Astrocyte of the cerebellum (primary cell): ENCODE measurements at regions not wholly inside any gene's neighbourhood (a gene's known extent, or its start where the extent isn't known, plus 50 kb on each side); places are given as distances from the start of the nearest gene placed in this dataset.

Source experiments
- DNase-seq: peaks from one replicate; pipeline ENCODE4 v3.0.0-alpha.2; 2011; ENCODE audit warnings: low read depth
- H3K4me3 ChIP-seq: 2 replicates; pipeline ENCODE4 v1.5.1; 2011; ENCODE audit warnings: mild to moderate bottlenecking, low read depth, low read length, moderate library complexity
- in situ Hi-C: cut with HindIII; loops from 2 replicates; pipeline ENCODE4 v1.10.0; 2017; ENCODE audit warnings: low sequenced_read_pairs
- TF ChIP-seq, protein P1 (sequence below): IDR thresholded peaks from 2 replicates; pipeline ENCODE4 v1.5.1; 2012; ENCODE audit warnings: low read length, low read depth, moderate library complexity, mild to moderate bottlenecking; ENCODE audit errors: missing control alignments

DNA sequence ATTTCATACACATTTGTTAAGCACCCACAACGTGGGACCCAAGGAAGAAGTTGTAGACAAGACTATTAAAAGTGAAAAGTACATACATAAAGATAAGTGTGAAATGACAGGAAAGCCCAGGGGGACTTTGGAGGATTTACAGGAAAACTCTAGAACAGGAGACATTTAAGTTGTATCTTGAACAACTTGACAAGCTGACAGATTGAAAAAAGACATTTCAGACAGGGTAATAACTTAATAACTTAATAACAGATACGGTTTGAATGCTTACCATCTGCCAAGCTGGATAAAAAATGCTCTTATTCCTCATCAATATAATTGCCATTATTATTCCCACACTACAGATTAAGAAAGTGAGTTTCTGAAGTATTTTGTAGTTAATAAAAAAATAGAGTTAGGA, 229.7 kb upstream of the SYT10 start:
- in situ Hi-C loops: no loop called here
- no peak for DNase-seq
- TF ChIP-seq, protein P1, sequence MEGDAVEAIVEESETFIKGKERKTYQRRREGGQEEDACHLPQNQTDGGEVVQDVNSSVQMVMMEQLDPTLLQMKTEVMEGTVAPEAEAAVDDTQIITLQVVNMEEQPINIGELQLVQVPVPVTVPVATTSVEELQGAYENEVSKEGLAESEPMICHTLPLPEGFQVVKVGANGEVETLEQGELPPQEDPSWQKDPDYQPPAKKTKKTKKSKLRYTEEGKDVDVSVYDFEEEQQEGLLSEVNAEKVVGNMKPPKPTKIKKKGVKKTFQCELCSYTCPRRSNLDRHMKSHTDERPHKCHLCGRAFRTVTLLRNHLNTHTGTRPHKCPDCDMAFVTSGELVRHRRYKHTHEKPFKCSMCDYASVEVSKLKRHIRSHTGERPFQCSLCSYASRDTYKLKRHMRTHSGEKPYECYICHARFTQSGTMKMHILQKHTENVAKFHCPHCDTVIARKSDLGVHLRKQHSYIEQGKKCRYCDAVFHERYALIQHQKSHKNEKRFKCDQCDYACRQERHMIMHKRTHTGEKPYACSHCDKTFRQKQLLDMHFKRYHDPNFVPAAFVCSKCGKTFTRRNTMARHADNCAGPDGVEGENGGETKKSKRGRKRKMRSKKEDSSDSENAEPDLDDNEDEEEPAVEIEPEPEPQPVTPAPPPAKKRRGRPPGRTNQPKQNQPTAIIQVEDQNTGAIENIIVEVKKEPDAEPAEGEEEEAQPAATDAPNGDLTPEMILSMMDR: no peak
- H3K4me3 ChIP-seq: no peak overlapping the region

DNA sequence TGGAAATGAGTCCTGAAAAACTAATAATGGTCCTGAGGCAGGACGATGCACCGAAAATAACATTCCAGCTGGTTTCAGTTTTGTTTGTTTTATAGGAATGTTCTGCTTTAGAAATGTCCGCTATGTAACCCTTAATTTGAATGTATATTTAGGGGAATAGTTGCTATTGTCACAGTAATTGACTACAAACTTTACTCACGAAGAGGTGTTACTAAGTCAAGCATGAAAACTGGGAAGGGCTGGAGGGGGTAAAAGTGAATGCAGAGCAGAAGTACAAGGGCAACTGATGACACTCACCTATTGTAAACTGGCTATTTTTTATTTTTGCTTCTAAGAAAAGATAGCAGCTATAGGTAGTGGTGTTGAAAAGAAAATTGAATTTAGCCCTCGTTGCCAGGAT, 230.7 kb upstream of the SYT10 start:
- H3K4me3 ChIP-seq: no peak overlapping the region
- TF ChIP-seq, protein P1: no peak
- in situ Hi-C loops: no loop called here
- no peak for DNase-seq

DNA sequence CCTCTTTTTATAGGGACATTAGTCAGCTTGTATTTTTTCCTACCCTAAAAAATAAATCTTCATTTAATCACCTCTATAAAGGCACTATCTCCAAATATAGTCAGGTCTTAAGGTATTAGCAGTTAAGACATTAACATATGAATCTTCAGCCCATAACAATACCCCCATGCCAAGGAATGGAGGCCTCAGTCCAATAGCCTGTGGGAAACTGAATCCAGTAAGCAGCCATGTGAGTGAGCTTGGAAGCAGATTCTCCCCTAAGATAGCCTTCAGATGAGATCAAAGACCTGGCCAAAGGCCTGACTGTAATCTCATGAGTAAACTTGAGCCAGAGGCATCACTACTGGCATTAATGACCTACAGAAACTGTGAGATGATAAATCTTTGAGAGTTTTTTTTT, 232.1 kb upstream of the SYT10 start:
- TF ChIP-seq, protein P1: no peak
- in situ Hi-C loops: no loop called here
- DNase-seq: no peak
- no peak overlapping the region for H3K4me3 ChIP-seq

DNA sequence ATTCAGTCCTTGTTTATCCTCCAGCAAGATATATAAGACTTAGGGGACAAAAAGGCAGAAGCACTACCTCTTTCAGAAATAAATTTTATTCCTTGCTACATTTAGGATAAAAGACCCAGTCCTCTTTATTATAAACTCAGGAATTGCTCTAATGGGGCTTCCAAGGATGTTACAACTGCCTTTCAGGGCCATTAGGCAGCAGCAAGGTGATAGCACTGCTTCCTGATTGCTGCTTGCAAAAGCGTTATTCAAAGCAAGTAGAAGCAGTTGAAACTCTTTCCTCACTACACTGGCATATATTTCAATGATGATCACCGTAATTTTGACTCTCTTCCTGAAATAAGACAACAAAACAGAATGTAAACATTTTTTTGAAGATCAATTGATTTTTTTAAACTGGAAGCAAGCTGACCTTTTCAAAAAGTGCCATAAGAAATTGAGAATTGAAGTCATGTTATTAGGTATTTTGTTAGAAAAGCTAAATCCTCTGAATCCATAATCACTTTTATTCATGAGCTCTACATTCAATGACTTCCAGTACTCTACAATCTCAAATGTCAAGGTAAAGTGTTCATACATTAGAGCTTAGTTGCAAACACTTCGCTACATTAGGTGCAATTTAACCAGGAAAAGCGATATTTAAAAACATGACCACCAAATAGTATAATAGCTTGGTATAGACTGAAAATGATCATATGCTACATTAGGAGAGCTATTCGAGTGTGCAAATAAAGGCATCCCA, 233.4 kb upstream of the SYT10 start:
- no peak for DNase-seq
- in situ Hi-C loops: no loop called here
- TF ChIP-seq, protein P1: no peak
- no peak overlapping the region for H3K4me3 ChIP-seq

DNA sequence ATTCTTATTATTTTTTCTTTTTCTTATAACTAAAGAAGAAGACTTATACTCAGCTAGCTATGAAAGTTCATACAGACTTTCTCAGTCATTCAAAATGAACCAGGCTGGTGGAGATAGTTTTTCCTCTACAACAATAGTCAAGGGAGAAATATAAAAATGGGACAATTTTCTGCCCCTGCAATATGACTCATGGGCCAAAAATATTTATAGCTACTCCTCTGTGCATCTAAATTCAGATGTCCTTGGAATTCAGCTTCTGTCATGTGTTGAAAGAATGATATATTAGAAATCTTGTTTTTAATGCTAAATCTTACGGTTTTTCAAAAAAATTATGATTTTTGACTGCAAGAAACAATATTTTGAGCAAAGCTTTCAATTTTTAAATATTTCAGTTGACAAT, 237.2 kb upstream of the SYT10 start:
- TF ChIP-seq, protein P1: no peak
- DNase-seq: no peak
- in situ Hi-C loops: no loop called here
- H3K4me3 ChIP-seq: no peak overlapping the region

DNA sequence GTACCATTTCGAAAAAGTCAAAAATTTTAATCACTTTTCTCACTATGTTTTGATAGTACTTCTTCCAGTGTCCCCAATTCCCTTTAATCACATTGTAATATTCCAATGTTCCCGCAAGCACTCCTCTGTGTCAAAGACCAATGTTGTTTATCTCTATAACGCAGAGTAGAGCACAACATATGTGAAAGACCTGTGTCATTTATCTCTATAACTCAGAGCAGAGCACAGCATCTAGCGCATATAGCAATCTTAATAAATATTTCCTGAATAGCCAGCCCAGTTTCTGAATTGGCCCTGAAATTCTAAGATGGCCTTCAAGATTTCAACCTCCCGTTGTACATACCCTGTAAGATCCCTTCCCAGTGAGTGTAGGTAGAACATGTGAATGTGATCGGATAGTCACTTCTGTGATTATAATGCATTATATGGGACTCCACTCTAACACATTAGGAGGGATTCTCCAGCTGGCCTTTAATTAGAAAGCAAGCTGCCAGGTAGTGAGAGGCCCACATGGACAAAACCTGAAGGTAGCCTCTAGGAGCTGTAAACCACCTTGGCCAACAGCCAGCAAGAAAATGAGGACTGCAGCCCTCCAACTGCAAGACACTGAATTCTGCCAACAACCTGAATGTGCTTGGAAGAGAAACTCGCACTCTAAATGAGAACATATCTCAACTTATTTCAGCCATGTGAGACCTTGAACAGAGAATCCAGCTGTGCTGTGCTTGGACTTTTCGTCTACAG, 238.8 kb upstream of the SYT10 start:
- no peak for DNase-seq
- in situ Hi-C loops: no loop called here
- TF ChIP-seq, protein P1: no peak
- no peak overlapping the region for H3K4me3 ChIP-seq
